SIG-M5 treated with dmso at 0.1 percent for 504 hours (cell line): ENCODE measurements at regions not wholly inside any gene's neighbourhood (a gene's known extent, or its start where the extent isn't known, plus 50 kb on each side); places are given as distances from the start of the nearest gene placed in this dataset.

Experiments used
- DNase-seq: peaks from one replicate; lab custom pipeline; 2025; ENCODE audit not compliant: unreplicated experiment; lab: John Stamatoyannopoulos, UW

- no peak for DNase-seq
These were observed 137.0 kb upstream of the LINGO1 start for GRCh38 chr15:77769700-77770099.

GRCh38 chr15:77768521-77769078, 135.9 kb upstream of the LINGO1 start:
- DNase-seq, result no peak

GRCh38 chr15:77768107-77768506, 135.4 kb upstream of the LINGO1 start:
- no peak for DNase-seq

- DNase-seq, result no peak
These were observed 131.4 kb upstream of the LINGO1 start for GRCh38 chr15:77764095-77764494.

- DNase-seq, result no peak
These were observed 130.1 kb upstream of the LINGO1 start for GRCh38 chr15:77762747-77763355.

- no peak for DNase-seq
These were observed 127.3 kb upstream of the LINGO1 start for GRCh38 chr15:77759896-77760592.

- no peak for DNase-seq
These were observed 121.2 kb upstream of the LINGO1 start for GRCh38 chr15:77753939-77754338.

GRCh38 chr15:77753281-77753873, 120.7 kb upstream of the LINGO1 start:
- peak; percentile 5 for DNase-seq

GRCh38 chr15:77749998-77750540, 117.4 kb upstream of the LINGO1 start:
- no peak for DNase-seq

GRCh38 chr15:77749236-77749997, 116.7 kb upstream of the LINGO1 start:
- DNase-seq, result no peak

GRCh38 chr15:77748078-77749064, 115.7 kb upstream of the LINGO1 start:
- no peak for DNase-seq

GRCh38 chr15:77747175-77748077, 114.7 kb upstream of the LINGO1 start:
- DNase-seq, result no peak

- no peak for DNase-seq
These were observed 113.8 kb upstream of the LINGO1 start for GRCh38 chr15:77746254-77747174.

- no peak for DNase-seq
These were observed 111.7 kb upstream of the LINGO1 start for GRCh38 chr15:77744398-77744797.

GRCh38 chr15:77742570-77742969, 109.9 kb upstream of the LINGO1 start:
- no peak for DNase-seq

GRCh38 chr15:77742127-77742526, 109.4 kb upstream of the LINGO1 start:
- DNase-seq, result no peak

- no peak for DNase-seq
These were observed 108.4 kb upstream of the LINGO1 start for GRCh38 chr15:77741106-77741505.
